Dermis blood vessel endothelial cell (primary cell): ENCODE measurements at regions not wholly inside any gene's neighbourhood (a gene's known extent, or its start where the extent isn't known, plus 50 kb on each side); places are given as distances from the start of the nearest gene placed in this dataset.

ENCODE experiments used
- DNase-seq: peaks from one replicate; pipeline ENCODE4 v3.0.0; 2010

GRCh38 chr15:35727627-35728026 lies 181.7 kb upstream of the DPH6 start:
- no peak for DNase-seq

- DNase-seq, result no peak
These were observed 182.4 kb upstream of the DPH6 start for GRCh38 chr15:35728219-35728940.

- DNase-seq, result no peak
These were observed 190.2 kb upstream of the DPH6 start for GRCh38 chr15:35736150-35736549.

GRCh38 chr15:35737441-35737840 lies 191.5 kb upstream of the DPH6 start:
- peak; percentile 13 for DNase-seq

GRCh38 chr15:35738370-35738769 lies 192.4 kb upstream of the DPH6 start:
- peak; percentile 69 for DNase-seq

GRCh38 chr15:35740761-35741160 lies 194.8 kb upstream of the DPH6 start:
- DNase-seq, result peak; percentile 50

- no peak for DNase-seq
These were observed 195.4 kb upstream of the DPH6 start for GRCh38 chr15:35741395-35741794.

GRCh38 chr15:35741881-35742280 lies 195.9 kb upstream of the DPH6 start:
- no peak for DNase-seq

GRCh38 chr15:35743321-35743720 lies 197.4 kb upstream of the DPH6 start:
- no peak for DNase-seq

GRCh38 chr15:35746121-35746520 lies 200.2 kb upstream of the DPH6 start:
- DNase-seq, result peak; percentile 54

GRCh38 chr15:35748105-35748504 lies 202.1 kb upstream of the DPH6 start:
- DNase-seq, result no peak

- DNase-seq, result no peak
These were observed 204.1 kb upstream of the DPH6 start for GRCh38 chr15:35750051-35750450.

- DNase-seq, result peak; percentile 90
These were observed 205.6 kb upstream of the DPH6 start for GRCh38 chr15:35751413-35752133.

- no peak for DNase-seq
These were observed 206.1 kb upstream of the DPH6 start for GRCh38 chr15:35752134-35752466.

GRCh38 chr15:35753486-35753885 lies 207.5 kb upstream of the DPH6 start:
- no peak for DNase-seq

GRCh38 chr15:35755237-35755802 lies 209.4 kb upstream of the DPH6 start:
- DNase-seq, result no peak

- no peak for DNase-seq
These were observed 210.7 kb upstream of the DPH6 start for GRCh38 chr15:35756623-35757022.

- DNase-seq, result no peak
These were observed 211.4 kb upstream of the DPH6 start for GRCh38 chr15:35757361-35757760.

- DNase-seq, result no peak
These were observed 211.8 kb upstream of the DPH6 start for GRCh38 chr15:35757765-35758164.

GRCh38 chr15:35764661-35765519 lies 218.9 kb upstream of the DPH6 start:
- DNase-seq, result no peak

GRCh38 chr15:35768949-35769348 lies 223.0 kb upstream of the DPH6 start:
- DNase-seq, result no peak

GRCh38 chr15:35769656-35770055 lies 223.7 kb upstream of the DPH6 start:
- DNase-seq, result no peak

GRCh38 chr15:35771746-35772442 lies 225.9 kb upstream of the DPH6 start:
- no peak for DNase-seq
